CD4-positive, alpha-beta T cell (primary cell): ENCODE measurements at regions not wholly inside any gene's neighbourhood (a gene's known extent, or its start where the extent isn't known, plus 50 kb on each side); places are given as distances from the start of the nearest gene placed in this dataset.

ENCODE experiments used
- ATAC-seq: fragments of 200-7000 bp; cut with Tn5 transposase; one replicate; pipeline ENCODE4 v1.10.0; 2022; ENCODE audit warnings: mild to moderate bottlenecking; ENCODE audit not compliant: poor library complexity
- CTCF ChIA-PET: fragments of 350-600 bp; sonication (Branson Sonifier 250); formaldehyde crosslinking; loops from one replicate; lab custom pipeline; 2021; ENCODE audit warnings: antibody characterized with exemption, inconsistent platforms; lab: Charles Lee
- POLR2A ChIA-PET: fragments of 350-600 bp; sonication (Branson Sonifier 250); formaldehyde crosslinking; loops from one replicate; lab custom pipeline; 2021; ENCODE audit warnings: antibody characterized with exemption, inconsistent platforms; lab: Charles Lee
- DNase-seq, 14 experiments: peaks; one replicate each; pipeline ENCODE4 v3.0.0-alpha.2; 2013 to 2020; ENCODE audit warnings: mixed read lengths in 2 of 14
- H3K27ac ChIP-seq, 2 donors: one replicate each; pipeline versions ENCODE4 v1.5.1 to v1.7.0; 2013; ENCODE audit warnings: low read length in 2 of 2, low read depth in 1 of 2, mild to moderate bottlenecking in 1 of 2
- H3K27me3 ChIP-seq, 2 experiments: 1 replicate in 1 of 2; 2 replicates in 1 of 2; pipeline versions ENCODE4 v1.6.1 to v1.7.0; 2013; ENCODE audit warnings: low read length in 2 of 2, control low read depth in 1 of 2, mild to moderate bottlenecking in 1 of 2, moderate library complexity in 1 of 2; ENCODE audit not compliant: insufficient read depth in 2 of 2, control insufficient read depth in 1 of 2
- H3K36me3 ChIP-seq: one replicate; pipeline ENCODE4 v1.6.1; 2013; ENCODE audit warnings: low read length, control low read depth; ENCODE audit not compliant: insufficient read depth
- H3K4me1 ChIP-seq: one replicate; pipeline ENCODE4 v1.6.1; 2013; ENCODE audit warnings: low read length, control low read depth; ENCODE audit not compliant: insufficient read depth
- H3K4me3 ChIP-seq: one replicate; pipeline ENCODE4 v1.5.1; 2013; ENCODE audit warnings: mild to moderate bottlenecking, low read length, moderate library complexity
- H3K9me3 ChIP-seq, 2 experiments: 1 replicate in 1 of 2; 2 replicates in 1 of 2; pipeline versions ENCODE4 v1.6.1 to v1.7.0; 2013; ENCODE audit warnings: low read length in 2 of 2, mild to moderate bottlenecking in 2 of 2, control low read depth in 1 of 2, moderate library complexity in 1 of 2; ENCODE audit not compliant: control insufficient read depth in 1 of 2, insufficient read depth in 1 of 2
- H3K27ac Mint-ChIP-seq: one replicate; pipeline ENCODE4 v1.8.0; 2020; ENCODE audit warnings: mixed read lengths
- H3K27me3 Mint-ChIP-seq: one replicate; pipeline ENCODE4 v1.8.0; 2021; ENCODE audit warnings: mixed read lengths
- H3K36me3 Mint-ChIP-seq: one replicate; pipeline ENCODE4 v1.8.0; 2021; ENCODE audit warnings: low read depth, mixed read lengths
- H3K4me1 Mint-ChIP-seq: one replicate; pipeline ENCODE4 v1.8.0; 2021; ENCODE audit warnings: low read depth, mixed read lengths
- H3K4me3 Mint-ChIP-seq: one replicate; pipeline ENCODE4 v1.8.0; 2020; ENCODE audit warnings: mild to moderate bottlenecking, mixed read lengths
- H3K9me3 Mint-ChIP-seq: one replicate; pipeline ENCODE4 v1.8.0; 2020; ENCODE audit warnings: mixed read lengths
- intact Hi-C, 2 experiments: fragments of 100-400 bp; cut with DNase I in 1 of 2; cut with micrococcal nuclease in 1 of 2; formaldehyde crosslinking; loops; one replicate each; pipeline versions ENCODE4 v1.15.1 to v1.9.0; 2023 to 2025; cut with DNase I, micrococcal nuclease
- TF ChIP-seq, protein P1 (sequence below): fragments of 200-600 bp; IDR thresholded peaks from one replicate; pipeline ENCODE4 v1.8.0; 2022; ENCODE audit warnings: antibody characterized with exemption, mild to moderate bottlenecking

DNA sequence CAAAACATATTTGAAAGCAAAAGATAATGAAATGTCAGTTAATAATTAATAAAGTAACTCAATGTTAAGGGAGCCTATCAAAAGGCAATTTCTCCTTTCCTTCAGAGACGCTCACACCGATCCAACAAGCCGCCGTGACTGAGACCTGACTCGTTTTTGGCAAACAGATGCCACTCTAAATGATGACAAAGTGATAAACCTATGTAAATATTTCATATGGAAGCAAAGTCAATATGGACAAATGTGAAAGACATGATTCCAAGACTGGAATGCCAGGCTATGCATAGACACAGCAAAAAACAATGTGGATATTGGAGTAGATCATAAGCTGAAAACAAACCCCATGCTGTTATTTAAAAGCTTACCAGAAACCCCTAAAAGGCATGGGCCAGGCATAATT, 137.2 kb upstream of the SUCLG2 start:
- intact Hi-C loops: loop anchor here in 1 of 2 experiments (2.0 to 10.0 kb wide), 4 partner anchors 197 to 817 kb away; no protein-coding TSS in a partner anchor
- Mint-ChIP-seq H3K27me3 (no peaks in the 10 kb centered on the region), H3K4me1 (peaks cover 16% of the 10 kb centered on the region), H3K27ac (no peak overlapping the region), H3K4me3 (no peak overlapping the region), H3K9me3 (no peaks in the 10 kb centered on the region), H3K36me3 (no peaks in the 10 kb centered on the region)
- ATAC-seq (no peak), DNase-seq (no peak)
- Histone ChIP-seq H3K4me1 (peaks cover 5% of the 10 kb centered on the region), H3K36me3 (no peaks in the 10 kb centered on the region), H3K9me3 (no peaks in the 10 kb centered on the region), H3K4me3 (no peak overlapping the region), H3K27me3 (no peaks in the 10 kb centered on the region), H3K27ac (no peak overlapping the region)
- TF ChIP-seq, protein P1, sequence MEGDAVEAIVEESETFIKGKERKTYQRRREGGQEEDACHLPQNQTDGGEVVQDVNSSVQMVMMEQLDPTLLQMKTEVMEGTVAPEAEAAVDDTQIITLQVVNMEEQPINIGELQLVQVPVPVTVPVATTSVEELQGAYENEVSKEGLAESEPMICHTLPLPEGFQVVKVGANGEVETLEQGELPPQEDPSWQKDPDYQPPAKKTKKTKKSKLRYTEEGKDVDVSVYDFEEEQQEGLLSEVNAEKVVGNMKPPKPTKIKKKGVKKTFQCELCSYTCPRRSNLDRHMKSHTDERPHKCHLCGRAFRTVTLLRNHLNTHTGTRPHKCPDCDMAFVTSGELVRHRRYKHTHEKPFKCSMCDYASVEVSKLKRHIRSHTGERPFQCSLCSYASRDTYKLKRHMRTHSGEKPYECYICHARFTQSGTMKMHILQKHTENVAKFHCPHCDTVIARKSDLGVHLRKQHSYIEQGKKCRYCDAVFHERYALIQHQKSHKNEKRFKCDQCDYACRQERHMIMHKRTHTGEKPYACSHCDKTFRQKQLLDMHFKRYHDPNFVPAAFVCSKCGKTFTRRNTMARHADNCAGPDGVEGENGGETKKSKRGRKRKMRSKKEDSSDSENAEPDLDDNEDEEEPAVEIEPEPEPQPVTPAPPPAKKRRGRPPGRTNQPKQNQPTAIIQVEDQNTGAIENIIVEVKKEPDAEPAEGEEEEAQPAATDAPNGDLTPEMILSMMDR: no peak
- CTCF ChIA-PET: interaction anchor here (2.7 kb wide), 1 partner anchor 678 kb away, joined by 15 read pairs; no protein-coding TSS in a partner anchor
- POLR2A ChIA-PET: no interaction called here

DNA sequence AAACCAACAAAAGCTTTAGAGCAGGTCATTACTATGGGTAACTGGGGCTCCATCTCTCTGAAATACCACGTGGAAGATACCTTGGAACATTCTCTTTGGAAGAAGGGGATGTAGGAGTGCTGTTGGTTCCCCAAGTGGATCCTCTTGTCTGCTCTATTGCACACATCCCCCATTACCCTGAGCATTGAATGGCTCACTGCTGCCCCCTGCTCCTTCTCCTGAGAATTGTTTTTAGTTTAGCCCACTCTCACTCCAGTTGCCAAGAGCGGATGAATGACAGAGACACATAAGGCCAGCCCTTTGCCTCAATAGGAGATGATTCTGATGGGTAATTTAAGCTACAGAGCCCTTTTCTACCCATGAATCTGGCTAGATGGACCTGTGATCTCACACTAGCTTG, 135.6 kb upstream of the SUCLG2 start:
- intact Hi-C loops: loop anchor here (1.0 to 10.0 kb wide), 7 partner anchors 195 to 1086 kb away; no protein-coding TSS in a partner anchor
- H3K27me3 ChIP-seq: no peaks in the 10 kb centered on the region
- H3K4me1 Mint-ChIP-seq: peaks cover 16% of the 10 kb centered on the region
- DNase-seq: peak; percentile 31 to 79 (median 60)
- no peak overlapping the region for H3K4me3 ChIP-seq
- H3K27me3 Mint-ChIP-seq: no peaks in the 10 kb centered on the region
- H3K36me3 ChIP-seq: no peaks in the 10 kb centered on the region
- H3K36me3 Mint-ChIP-seq: peaks cover 13% of the 10 kb centered on the region
- ChIA-PET CTCF (interaction anchor here (0.8 to 2.7 kb wide), 4 partner anchors 133 to 677 kb away, joined by 3 to 15 read pairs (median 6); no protein-coding TSS in a partner anchor), POLR2A (interaction anchor here (0.7 to 1.8 kb wide), 6 partner anchors 52 to 676 kb away, joined by 3 to 17 read pairs (median 4); partner anchors contain the start of gene SUCLG2)
- no peak overlapping the region for H3K4me3 Mint-ChIP-seq
- TF ChIP-seq, protein P1: peak; percentile 84
- H3K27ac ChIP-seq: no peak overlapping the region
- H3K4me1 ChIP-seq: peaks cover 5% of the 10 kb centered on the region
- ATAC-seq: peak; percentile 73
- no peak overlapping the region for H3K27ac Mint-ChIP-seq
- H3K9me3 ChIP-seq: no peaks in the 10 kb centered on the region
- H3K9me3 Mint-ChIP-seq: peaks cover 6% of the 10 kb centered on the region

DNA sequence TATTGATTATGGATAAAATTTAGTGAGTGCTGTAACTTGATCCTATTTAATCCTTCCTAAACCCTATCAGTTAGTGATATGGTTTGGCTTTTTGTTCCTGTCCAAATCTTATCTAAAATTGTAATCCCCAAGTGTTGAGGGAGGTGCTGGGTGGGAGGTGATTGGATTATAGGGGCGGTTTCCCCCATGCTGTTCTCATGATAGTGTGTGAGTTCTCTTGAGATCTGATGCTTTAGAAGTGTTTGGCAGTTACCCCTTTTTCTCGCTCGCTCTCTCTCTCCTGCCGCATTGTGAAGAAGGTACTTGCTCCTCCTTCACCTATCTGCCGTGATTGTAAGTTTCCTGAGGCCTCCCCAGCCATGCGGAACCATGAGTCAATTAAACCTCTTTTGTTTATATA, 134.0 kb upstream of the SUCLG2 start:
- Histone ChIP-seq H3K27ac (no peak overlapping the region), H3K4me3 (no peak overlapping the region), H3K36me3 (no peaks in the 10 kb centered on the region), H3K27me3 (no peaks in the 10 kb centered on the region), H3K9me3 (no peaks in the 10 kb centered on the region), H3K4me1 (peaks cover 5% of the 10 kb centered on the region)
- intact Hi-C loops: loop anchor here in 1 of 2 experiments (5.0 kb wide), 1 partner anchor 136 kb away; the partner anchor contains the start of gene SUCLG2
- Mint-ChIP-seq H3K4me3 (no peak overlapping the region), H3K36me3 (peaks cover 22% of the 10 kb centered on the region), H3K27me3 (no peaks in the 10 kb centered on the region), H3K9me3 (peaks cover 6% of the 10 kb centered on the region), H3K4me1 (peaks cover 16% of the 10 kb centered on the region), H3K27ac (no peak overlapping the region)
- POLR2A ChIA-PET: no interaction called here
- CTCF ChIA-PET: no interaction called here
- ATAC-seq: no peak
- TF ChIP-seq, protein P1: no peak
- DNase-seq: no peak
